RWPE2 (cell line): ENCODE measurements at regions not wholly inside any gene's neighbourhood (a gene's known extent, or its start where the extent isn't known, plus 50 kb on each side); places are given as distances from the start of the nearest gene placed in this dataset.
A peak's percentile ranks its signal among the peaks of the same experiment; 100 is the strongest.

Experiments
- ATAC-seq: fragments of 200-7000 bp; cut with Tn5 transposase; 3 replicates; pipeline ENCODE4 v1.9.1; 2021; ENCODE audit warnings: low read depth
- DNase-seq: peaks from one replicate; pipeline ENCODE4 v3.0.0-alpha.2; 2020; ENCODE audit warnings: low spot score
- H3K27ac ChIP-seq: fragments of 450-650 bp; 2 replicates; pipeline ENCODE4 v1.5.1; 2017; ENCODE audit warnings: mild to moderate bottlenecking; ENCODE audit not compliant: poor library complexity, severe bottlenecking
- H3K27me3 ChIP-seq: fragments of 250-450 bp; sonication (Bioruptor Pico); 2 replicates; pipeline ENCODE4 v1.5.1; 2021; ENCODE audit warnings: mild to moderate bottlenecking, moderate library complexity; ENCODE audit not compliant: insufficient read depth, poor library complexity, severe bottlenecking
- H3K36me3 ChIP-seq: fragments of 250-450 bp; sonication (Bioruptor Pico); 2 replicates; pipeline ENCODE4 v1.5.1; 2020; ENCODE audit warnings: low read depth, mild to moderate bottlenecking, moderate library complexity
- H3K4me1 ChIP-seq: fragments of 250-450 bp; sonication (Bioruptor Pico); 2 replicates; pipeline ENCODE4 v1.5.1; 2021; ENCODE audit warnings: mild to moderate bottlenecking, moderate library complexity; ENCODE audit not compliant: insufficient read depth, poor library complexity, severe bottlenecking
- H3K4me3 ChIP-seq: fragments of 250-450 bp; sonication (Bioruptor Pico); 2 replicates; pipeline ENCODE4 v1.5.1; 2021; ENCODE audit warnings: mild to moderate bottlenecking, moderate library complexity; ENCODE audit not compliant: severe bottlenecking
- H3K9me3 ChIP-seq: fragments of 250-450 bp; sonication (Bioruptor Pico); 2 replicates; pipeline ENCODE4 v1.5.1; 2021; ENCODE audit warnings: mild to moderate bottlenecking, moderate library complexity; ENCODE audit not compliant: severe bottlenecking
- TF ChIP-seq, protein P1 (sequence below): fragments of 450-650 bp; IDR thresholded peaks from one replicate; pipeline ENCODE4 v1.5.1; 2017; ENCODE audit warnings: mild to moderate bottlenecking, moderate library complexity; ENCODE audit not compliant: poor library complexity, severe bottlenecking

DNA sequence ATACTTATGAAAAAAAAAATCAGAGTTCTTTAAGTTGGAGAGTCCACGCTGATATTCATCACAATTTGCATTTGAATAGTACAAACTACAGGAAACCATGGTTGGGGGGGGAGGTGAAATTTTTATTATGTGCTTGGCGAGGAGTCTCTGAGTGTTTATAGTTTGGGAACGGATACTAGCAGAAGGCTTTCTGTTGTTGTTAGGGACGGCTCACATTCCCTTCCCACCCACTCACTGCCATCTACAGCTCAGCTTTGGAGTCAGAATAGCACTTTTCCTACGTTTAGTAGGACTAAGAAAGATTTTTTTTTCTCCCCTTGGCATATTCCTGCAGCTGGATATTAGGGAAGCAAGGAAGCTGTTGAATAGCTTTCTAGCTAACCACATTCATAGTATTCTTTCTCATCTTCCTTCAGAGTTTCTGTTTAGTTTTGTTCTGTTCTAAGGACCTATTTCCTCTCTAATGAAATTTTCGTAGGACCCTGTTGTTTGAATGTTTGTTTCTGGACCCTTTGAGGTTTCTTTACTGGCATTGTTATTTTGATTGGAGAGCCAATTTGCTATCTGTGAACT is 235.1 kb upstream of the ZNF217 start:
- Histone ChIP-seq H3K36me3 (no peaks in the 10 kb centered on the region), H3K4me3 (peak overlapping the region; percentile 2), H3K27ac (peak overlapping the region; percentile 100), H3K9me3 (no peaks in the 10 kb centered on the region), H3K27me3 (no peaks in the 10 kb centered on the region), H3K4me1 (peaks cover 38% of the 10 kb centered on the region)
- DNase-seq, result no peak
- ATAC-seq, result peak; percentile 66
- TF ChIP-seq, protein P1, sequence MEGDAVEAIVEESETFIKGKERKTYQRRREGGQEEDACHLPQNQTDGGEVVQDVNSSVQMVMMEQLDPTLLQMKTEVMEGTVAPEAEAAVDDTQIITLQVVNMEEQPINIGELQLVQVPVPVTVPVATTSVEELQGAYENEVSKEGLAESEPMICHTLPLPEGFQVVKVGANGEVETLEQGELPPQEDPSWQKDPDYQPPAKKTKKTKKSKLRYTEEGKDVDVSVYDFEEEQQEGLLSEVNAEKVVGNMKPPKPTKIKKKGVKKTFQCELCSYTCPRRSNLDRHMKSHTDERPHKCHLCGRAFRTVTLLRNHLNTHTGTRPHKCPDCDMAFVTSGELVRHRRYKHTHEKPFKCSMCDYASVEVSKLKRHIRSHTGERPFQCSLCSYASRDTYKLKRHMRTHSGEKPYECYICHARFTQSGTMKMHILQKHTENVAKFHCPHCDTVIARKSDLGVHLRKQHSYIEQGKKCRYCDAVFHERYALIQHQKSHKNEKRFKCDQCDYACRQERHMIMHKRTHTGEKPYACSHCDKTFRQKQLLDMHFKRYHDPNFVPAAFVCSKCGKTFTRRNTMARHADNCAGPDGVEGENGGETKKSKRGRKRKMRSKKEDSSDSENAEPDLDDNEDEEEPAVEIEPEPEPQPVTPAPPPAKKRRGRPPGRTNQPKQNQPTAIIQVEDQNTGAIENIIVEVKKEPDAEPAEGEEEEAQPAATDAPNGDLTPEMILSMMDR, result peak; percentile 63

DNA sequence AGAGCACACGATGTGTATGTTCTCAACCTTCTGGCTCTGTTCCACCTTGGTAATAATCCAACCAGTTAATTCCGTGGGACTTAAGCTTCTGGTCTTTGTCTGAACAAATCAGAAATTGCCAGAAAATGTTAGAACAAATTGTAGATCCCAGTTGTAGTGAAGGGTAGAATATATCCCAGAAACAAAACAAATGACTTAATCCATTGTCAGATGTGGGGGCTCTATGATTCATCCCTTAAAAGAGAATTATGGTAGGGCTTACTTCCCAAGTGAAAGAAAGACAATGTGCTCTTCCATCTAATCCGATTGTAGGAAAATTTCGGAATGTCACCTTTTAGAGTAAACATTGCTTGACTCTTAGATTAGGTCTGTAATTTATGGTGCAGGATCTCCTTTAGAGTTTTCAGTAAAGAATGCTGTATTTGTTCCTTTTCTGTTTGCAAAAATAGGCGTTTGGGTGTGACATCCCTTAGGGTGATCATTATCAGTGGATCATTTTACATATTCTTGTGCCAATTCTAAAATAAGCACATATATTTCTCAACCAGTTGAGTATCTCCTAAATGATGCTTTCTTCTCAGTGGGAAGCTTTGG is 234.5 kb upstream of the ZNF217 start:
- ATAC-seq (peak; percentile 50), DNase-seq (peak; percentile 27)
- Histone ChIP-seq H3K27me3 (no peaks in the 10 kb centered on the region), H3K9me3 (no peaks in the 10 kb centered on the region), H3K27ac (peak overlapping the region; percentile 100), H3K4me3 (no peak overlapping the region), H3K4me1 (peaks cover 38% of the 10 kb centered on the region), H3K36me3 (no peaks in the 10 kb centered on the region)
- TF ChIP-seq, protein P1, result no peak

DNA sequence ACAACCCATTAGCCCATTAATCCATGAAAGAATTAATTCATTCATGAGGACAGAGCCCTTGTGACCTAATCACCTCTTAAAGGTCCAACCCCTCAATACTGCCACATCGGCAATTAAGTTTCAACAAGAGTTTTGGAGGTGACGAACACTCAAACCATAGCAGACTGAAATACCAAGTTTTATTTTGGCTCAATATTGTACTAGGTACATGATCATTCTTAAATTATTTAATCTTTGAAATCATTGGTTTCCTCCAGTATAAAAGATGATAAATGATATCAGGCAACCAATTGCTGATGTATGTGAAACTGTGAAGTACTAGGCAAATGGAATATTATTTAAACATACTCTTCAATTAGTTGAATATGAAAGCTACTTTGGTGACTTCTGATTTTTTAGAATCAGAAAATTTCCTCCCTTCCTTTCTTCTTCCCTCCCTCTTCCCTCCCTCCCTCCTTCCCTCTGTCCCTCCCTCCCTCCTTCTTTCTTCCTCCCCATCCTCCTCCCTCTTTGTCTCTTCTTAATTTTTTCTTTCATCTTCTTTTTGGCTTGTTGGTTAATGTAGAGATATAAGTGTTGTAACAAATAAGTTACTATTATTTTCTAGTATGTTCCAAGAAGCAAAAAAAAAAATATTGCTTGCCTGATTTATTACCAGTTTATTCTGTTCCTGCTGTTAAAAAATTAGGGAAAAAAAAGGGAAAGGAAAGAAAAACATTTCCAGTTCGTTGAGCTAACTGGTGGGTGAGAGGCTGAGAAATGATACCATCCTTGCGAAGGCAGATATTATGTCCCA is 233.9 kb upstream of the ZNF217 start:
- H3K27ac ChIP-seq, result peak overlapping the region; percentile 100
- peaks cover 38% of the 10 kb centered on the region for H3K4me1 ChIP-seq
- H3K27me3 ChIP-seq, result no peaks in the 10 kb centered on the region
- H3K4me3 ChIP-seq, result no peak overlapping the region
- TF ChIP-seq, protein P1, result no peak
- no peaks in the 10 kb centered on the region for H3K36me3 ChIP-seq
- ATAC-seq (no peak), DNase-seq (no peak)
- H3K9me3 ChIP-seq, result no peaks in the 10 kb centered on the region

DNA sequence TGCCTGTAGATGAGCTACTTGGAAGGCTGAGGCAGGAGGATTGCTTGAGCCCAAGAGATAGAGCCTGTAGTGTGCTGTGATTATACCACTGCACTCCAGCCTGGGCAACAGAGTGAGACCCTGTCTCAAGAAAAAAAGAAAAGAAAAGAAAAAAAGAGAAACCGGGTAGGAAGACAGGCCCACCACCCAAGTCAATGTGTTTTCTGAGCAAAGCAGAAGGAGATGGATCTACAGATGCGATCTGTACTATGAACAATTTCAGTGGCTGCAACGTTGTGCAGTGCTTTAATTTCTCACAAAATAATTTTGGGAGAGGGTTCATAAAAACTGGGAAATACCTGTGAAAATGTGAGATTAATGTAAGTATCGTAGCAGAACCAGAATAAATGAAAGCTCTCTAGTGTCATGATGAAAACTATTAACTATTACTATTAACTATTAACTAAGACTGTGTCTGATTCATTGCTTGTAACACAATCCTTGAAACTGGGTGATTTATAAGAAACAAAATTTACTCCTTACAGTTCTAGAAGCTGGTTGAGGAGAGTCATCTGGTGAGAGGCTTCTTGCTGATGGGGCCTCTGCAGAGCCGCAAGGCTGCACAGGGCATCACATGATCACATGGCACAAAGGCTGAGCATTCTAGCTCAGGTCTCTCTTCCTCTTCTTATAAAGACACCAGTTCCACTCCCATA is 233.1 kb upstream of the ZNF217 start:
- H3K4me3 ChIP-seq, result no peak overlapping the region
- no peak for ATAC-seq

More for the DNA sequence above, 233.1 kb upstream of the ZNF217 start:
- peak; percentile 15 for DNase-seq
- Histone ChIP-seq H3K27ac (peak overlapping the region; percentile 100), H3K27me3 (no peaks in the 10 kb centered on the region), H3K36me3 (no peaks in the 10 kb centered on the region), H3K4me1 (peaks cover 38% of the 10 kb centered on the region), H3K9me3 (no peaks in the 10 kb centered on the region)
- TF ChIP-seq, protein P1, result no peak
